GM12892 (cell line): ENCODE measurements at regions not wholly inside any gene's neighbourhood (a gene's known extent, or its start where the extent isn't known, plus 50 kb on each side); places are given as distances from the start of the nearest gene placed in this dataset.

ENCODE experiments used
- POLR2A ChIP-seq: IDR thresholded peaks from 2 replicates; pipeline ENCODE4 v1.6.1; 2011; ENCODE audit warnings: low read depth, low read length, control low read depth
- TAF1 ChIP-seq: IDR thresholded peaks from 2 replicates; pipeline ENCODE4 v1.6.1; 2011; ENCODE audit warnings: low read depth, mild to moderate bottlenecking, control low read depth, low read length, borderline replicate concordance

DNA sequence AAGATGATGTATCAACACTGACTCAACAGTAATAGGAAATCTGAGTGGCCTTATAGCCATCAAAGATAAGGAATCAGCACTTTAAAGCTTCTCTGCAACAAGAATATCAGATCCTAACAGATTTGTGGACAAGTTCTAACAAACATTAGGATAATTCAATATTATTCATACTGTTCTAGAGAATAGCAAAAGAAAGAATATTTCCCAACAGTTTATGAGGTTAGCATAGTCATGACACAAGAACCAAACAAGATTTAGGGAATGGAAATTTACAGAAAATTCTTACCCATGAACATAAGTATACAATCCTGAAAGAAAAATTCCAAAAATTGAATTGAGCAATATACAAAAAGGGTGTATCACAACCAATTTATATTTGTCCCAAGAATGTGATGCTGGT, 64.3 kb upstream of the BTBD3 start:
- TF ChIP-seq POLR2A (no peak), TAF1 (no peak)
